IMR-90 (cell line): ENCODE measurements at regions not wholly inside any gene's neighbourhood (a gene's known extent, or its start where the extent isn't known, plus 50 kb on each side); places are given as distances from the start of the nearest gene placed in this dataset.

ENCODE experiments used
- ATAC-seq: fragments of 200-7000 bp; cut with Tn5 transposase; 2 replicates; pipeline ENCODE4 v1.9.1; 2020; ENCODE audit warnings: low read depth, mild to moderate bottlenecking, moderate library complexity
- BruUV-seq: library from RNA; stranded (reverse); fragments of 400-500 nt; replicated peaks from 2 replicates; lab custom pipeline; 2021; lab: Mats Ljungman, UMichigan
- CTCF ChIA-PET: fragments of 300-600 bp; formaldehyde crosslinking; extraction: SDS; loops from one replicate; lab custom pipeline; 2021; ENCODE audit warnings: antibody characterized with exemption; lab: Yijun Ruan, JAX
- POLR2A ChIA-PET: fragments of 300-600 bp; sonication (Branson Sonifier 250); formaldehyde crosslinking; loops from one replicate; lab custom pipeline; 2022; ENCODE audit warnings: antibody characterized with exemption; ENCODE audit not compliant: unreplicated experiment; lab: Charles Lee
- DNase-seq: peaks from one replicate; pipeline ENCODE4 v3.0.0; 2013
- H2AFZ ChIP-seq: replicated peaks from 2 replicates; pipeline ENCODE3; 2013; ENCODE audit warnings: low read length, mild to moderate bottlenecking; ENCODE audit not compliant: poor library complexity
- H2AK5ac ChIP-seq: 2 replicates; pipeline ENCODE4 v1.6.1; 2013; ENCODE audit warnings: low read depth, low read length, inconsistent platforms
- H2AK9ac ChIP-seq: replicated peaks from 2 replicates; pipeline ENCODE3; 2013; ENCODE audit warnings: mild to moderate bottlenecking, low read depth, low read length, moderate library complexity; ENCODE audit not compliant: poor library complexity
- H2BK120ac ChIP-seq: 2 replicates; pipeline ENCODE4 v1.6.1; 2013; ENCODE audit warnings: low read depth, low read length, inconsistent platforms
- H2BK15ac ChIP-seq: 3 replicates; pipeline ENCODE4 v1.6.1; 2013; ENCODE audit warnings: low read depth, low read length, inconsistent platforms
- H2BK20ac ChIP-seq: 2 replicates; pipeline ENCODE4 v1.6.1; 2013; ENCODE audit warnings: low read depth, mild to moderate bottlenecking, inconsistent platforms, low read length, moderate library complexity
- H2BK5ac ChIP-seq: 2 replicates; pipeline ENCODE4 v1.6.1; 2013; ENCODE audit warnings: mild to moderate bottlenecking, low read depth, low read length, inconsistent platforms; ENCODE audit not compliant: poor library complexity, severe bottlenecking
- H3K14ac ChIP-seq: replicated peaks from 2 replicates; pipeline ENCODE4 v1.6.1; 2013; ENCODE audit warnings: low read depth, low read length, inconsistent platforms
- H3K18ac ChIP-seq: 2 replicates; pipeline ENCODE4 v1.6.1; 2013; ENCODE audit warnings: low read depth, low read length, control low read depth
- H3K23ac ChIP-seq: 2 replicates; pipeline ENCODE4 v1.6.1; 2013; ENCODE audit warnings: low read depth, low read length, inconsistent platforms
- H3K27ac ChIP-seq: 2 replicates; pipeline ENCODE4 v1.5.1; 2013; ENCODE audit warnings: mild to moderate bottlenecking, control low read depth, low read length; ENCODE audit not compliant: insufficient read depth
- H3K27me3 ChIP-seq: 2 replicates; pipeline ENCODE4 v1.6.1; 2013; ENCODE audit warnings: low read length; ENCODE audit not compliant: control insufficient read depth, insufficient read depth
- H3K36me3 ChIP-seq: 2 replicates; pipeline ENCODE4 v1.6.1; 2013; ENCODE audit warnings: low read length, mixed read lengths; ENCODE audit not compliant: control insufficient read depth, insufficient read depth
- H3K4ac ChIP-seq: 2 replicates; pipeline ENCODE4 v1.6.1; 2013; ENCODE audit warnings: low read depth, low read length, inconsistent platforms
- H3K4me1 ChIP-seq: 2 replicates; pipeline ENCODE4 v1.6.1; 2013; ENCODE audit warnings: low read length, mixed read lengths; ENCODE audit not compliant: control insufficient read depth, insufficient read depth
- H3K4me2 ChIP-seq: 2 replicates; pipeline ENCODE4 v1.6.1; 2013; ENCODE audit warnings: low read depth, mild to moderate bottlenecking, control low read depth, low read length, moderate library complexity
- H3K4me3 ChIP-seq: 2 replicates; pipeline ENCODE4 v1.5.1; 2013; ENCODE audit warnings: low read depth, mild to moderate bottlenecking, control low read depth, low read length, moderate library complexity; ENCODE audit not compliant: insufficient read depth
- H3K56ac ChIP-seq: 2 replicates; pipeline ENCODE4 v1.6.1; 2013; ENCODE audit warnings: low read length, inconsistent platforms; ENCODE audit not compliant: insufficient read depth; ENCODE audit errors: extremely low read depth
- H3K79me1 ChIP-seq, 2 experiments: 2 replicates each; pipeline ENCODE4 v1.6.1; 2013; ENCODE audit warnings: low read length in 2 of 2, inconsistent platforms in 1 of 2, low read depth in 1 of 2
- H3K9ac ChIP-seq: 2 replicates; pipeline ENCODE4 v1.6.1; 2013; ENCODE audit warnings: low read depth, low read length, control low read depth
- H3K9me1 ChIP-seq: 2 replicates; pipeline ENCODE4 v1.6.1; 2013; ENCODE audit warnings: low read length, inconsistent platforms; ENCODE audit not compliant: insufficient read depth
- H3K9me3 ChIP-seq: 2 replicates; pipeline ENCODE4 v1.6.1; 2013; ENCODE audit warnings: low read length; ENCODE audit not compliant: control insufficient read depth, insufficient read depth
- H4K20me1 ChIP-seq: 2 replicates; pipeline ENCODE4 v1.6.1; 2013; ENCODE audit warnings: low read length, inconsistent platforms; ENCODE audit not compliant: insufficient read depth
- H4K5ac ChIP-seq: 2 replicates; pipeline ENCODE4 v1.6.1; 2013; ENCODE audit warnings: mild to moderate bottlenecking, low read depth, low read length, control low read depth
- H4K8ac ChIP-seq, 2 experiments: 2 replicates each; pipeline ENCODE4 v1.6.1; 2013; ENCODE audit warnings: low read depth in 2 of 2, low read length in 2 of 2, control low read depth in 1 of 2, inconsistent platforms in 1 of 2
- H4K91ac ChIP-seq: 2 replicates; pipeline ENCODE4 v1.6.1; 2013; ENCODE audit warnings: low read depth, low read length, inconsistent platforms; ENCODE audit not compliant: insufficient read depth
- CEBPB ChIP-seq: IDR thresholded peaks from 2 replicates; pipeline ENCODE4 v1.6.1; 2012; ENCODE audit warnings: low read depth, low read length, improper control_type of control experiment
- FOS ChIP-seq: fragments of 150-350 bp; IDR thresholded peaks from 2 replicates; pipeline ENCODE4 v1.6.1; 2016; ENCODE audit warnings: low read depth, low read length
- WGBS, 2 experiments: methylation state at CpG; one replicate each; pipeline versions ENCODE4 v1.1.5 to v1.1.7; 2013; ENCODE audit warnings: missing lambda C conversion rate in 2 of 2; ENCODE audit not compliant: insufficient read length in 1 of 2; ENCODE audit errors: extremely low coverage in 2 of 2; 5-methylcytosine and 5-hydroxymethylcytosine counted together
- dilution Hi-C: fragments of 300-500 bp; cut with HindIII; formaldehyde crosslinking; loops from one replicate; pipeline ENCODE4 v1.14.3; 2018; ENCODE audit warnings: low sequenced_read_pairs; ENCODE audit not compliant: unreplicated experiment
- in situ Hi-C: fragments of 300-500 bp; cut with MboI; formaldehyde crosslinking; loops from 3 replicates; pipeline ENCODE4 v1.14.3; 2019; ENCODE audit warnings: low sequenced_read_pairs, inconsistent platforms, mixed read lengths
- intact Hi-C: fragments of 100-400 bp; cut with micrococcal nuclease; formaldehyde crosslinking; loops from 2 replicates; pipeline ENCODE4 v1.10.0; 2022

- dilution Hi-C loops (no loop called here), in situ Hi-C loops (no loop called here), intact Hi-C loops (no loop called here)
- Histone ChIP-seq H4K8ac (no peak overlapping the region), H3K56ac (no peak overlapping the region), H3K18ac (0 out of 2 replicates have a peak overlapping the region, but pooled peaks have one; percentile 32), H3K9me1 (0 out of 2 replicates have a peak, but pooled peaks cover 6% of the 10 kb centered on the region), H4K91ac (no peak overlapping the region), H2BK15ac (no peak overlapping the region), H2AFZ (no peak overlapping the region), H2BK120ac (no peak overlapping the region), H2AK5ac (no peak overlapping the region), H3K4me3 (peak overlapping the region; percentile 22; the same call in 1 of the 2 replicates), H3K27ac (peak overlapping the region; percentile 76; the same call in 1 of the 2 replicates), H4K20me1 (no peaks in the 10 kb centered on the region), H3K14ac (no peak overlapping the region), H3K4ac (no peak overlapping the region), H3K4me1 (peaks cover 7% of the 10 kb centered on the region; the same call in 1 of the 2 replicates), H3K79me1 (no peaks in the 10 kb centered on the region), H3K27me3 (no peaks in the 10 kb centered on the region), H3K9ac (peak overlapping the region; percentile 24; the same call in 1 of the 2 replicates), H2BK5ac (peak overlapping the region; percentile 18), H3K23ac (no peak overlapping the region), H4K5ac (no peak overlapping the region), H2AK9ac (no peak overlapping the region), H3K36me3 (no peaks in the 10 kb centered on the region), H3K9me3 (no peaks in the 10 kb centered on the region), H2BK20ac (no peak overlapping the region), H3K4me2 (peak overlapping the region; percentile 97)
- ATAC-seq: peak; percentile 80
- DNase-seq: peak; percentile 76
- POLR2A ChIA-PET: interaction anchor here (0.9 kb wide), 1 partner anchor 9 kb away, joined by 5 read pairs; no protein-coding TSS in a partner anchor
- BruUV-seq: no TSS peak
- TF ChIP-seq CEBPB (no peak), FOS (peak; percentile 38; the same call in 1 of the 2 replicates)
- CTCF ChIA-PET: interaction anchor here (0.6 kb wide), 1 partner anchor 19 kb away, joined by 3 read pairs; no protein-coding TSS in a partner anchor
- 0% methylated on average over 2 of the region's 11 CpGs; no CpG with 5 or more reads in 1 of the 2 experiments for WGBS, 2 experiments
Observed at GRCh38 chr17:68710035-68710780, 109.0 kb upstream of the FAM20A start.
